ENCODE measurements at regions not wholly inside any gene's neighbourhood (a gene's known extent, or its start where the extent isn't known, plus 50 kb on each side); places are given as distances from the start of the nearest gene placed in this dataset.

GRCh38 chr13:109288151-109288709, 498.2 kb downstream of the IRS2 start:
- TF ChIP-seq, protein P1, sequence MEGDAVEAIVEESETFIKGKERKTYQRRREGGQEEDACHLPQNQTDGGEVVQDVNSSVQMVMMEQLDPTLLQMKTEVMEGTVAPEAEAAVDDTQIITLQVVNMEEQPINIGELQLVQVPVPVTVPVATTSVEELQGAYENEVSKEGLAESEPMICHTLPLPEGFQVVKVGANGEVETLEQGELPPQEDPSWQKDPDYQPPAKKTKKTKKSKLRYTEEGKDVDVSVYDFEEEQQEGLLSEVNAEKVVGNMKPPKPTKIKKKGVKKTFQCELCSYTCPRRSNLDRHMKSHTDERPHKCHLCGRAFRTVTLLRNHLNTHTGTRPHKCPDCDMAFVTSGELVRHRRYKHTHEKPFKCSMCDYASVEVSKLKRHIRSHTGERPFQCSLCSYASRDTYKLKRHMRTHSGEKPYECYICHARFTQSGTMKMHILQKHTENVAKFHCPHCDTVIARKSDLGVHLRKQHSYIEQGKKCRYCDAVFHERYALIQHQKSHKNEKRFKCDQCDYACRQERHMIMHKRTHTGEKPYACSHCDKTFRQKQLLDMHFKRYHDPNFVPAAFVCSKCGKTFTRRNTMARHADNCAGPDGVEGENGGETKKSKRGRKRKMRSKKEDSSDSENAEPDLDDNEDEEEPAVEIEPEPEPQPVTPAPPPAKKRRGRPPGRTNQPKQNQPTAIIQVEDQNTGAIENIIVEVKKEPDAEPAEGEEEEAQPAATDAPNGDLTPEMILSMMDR (IDR thresholded peaks at IDR 0.05) = no peak
- no peak for TF ChIP-seq POLR2A (IDR thresholded peaks at IDR 0.05)
